GM21723 (cell line): ENCODE measurements at regions not wholly inside any gene's neighbourhood (a gene's known extent, or its start where the extent isn't known, plus 50 kb on each side); places are given as distances from the start of the nearest gene placed in this dataset.

ENCODE experiments used
- ATAC-seq: cut with Tn5 transposase; IDR thresholded peaks from one replicate; pipeline ENCODE4 v1.9.1; 2021; ENCODE audit warnings: mild to moderate bottlenecking, moderate library complexity; ENCODE audit not compliant: unreplicated experiment

- ATAC-seq = no peak
These were observed 144.1 kb upstream of the AJAP1 start for GRCh38 chr1:4510276-4510691.

DNA sequence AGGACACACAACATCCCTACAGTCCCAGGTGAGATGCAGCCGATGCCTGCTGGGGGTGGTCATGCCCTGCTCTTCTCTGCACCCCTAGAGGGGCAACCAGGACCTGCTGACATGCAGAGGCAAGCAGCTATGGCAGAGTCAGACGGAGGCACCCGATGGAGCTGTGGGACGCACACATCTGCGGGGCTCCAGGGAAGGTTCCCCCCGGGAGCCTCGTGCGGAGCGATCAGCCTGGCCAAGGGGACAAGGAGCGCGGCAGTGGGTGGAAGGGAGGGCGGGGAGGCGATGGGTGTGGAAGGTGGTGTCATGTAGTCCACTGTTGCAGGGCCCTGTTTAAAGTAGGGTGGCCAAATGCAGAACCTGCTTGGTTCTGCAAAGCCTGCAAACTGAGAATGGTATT is 143.0 kb upstream of the AJAP1 start:
- no peak for ATAC-seq

- no peak for ATAC-seq
These were observed 141.8 kb upstream of the AJAP1 start for GRCh38 chr1:4512636-4513035.

DNA sequence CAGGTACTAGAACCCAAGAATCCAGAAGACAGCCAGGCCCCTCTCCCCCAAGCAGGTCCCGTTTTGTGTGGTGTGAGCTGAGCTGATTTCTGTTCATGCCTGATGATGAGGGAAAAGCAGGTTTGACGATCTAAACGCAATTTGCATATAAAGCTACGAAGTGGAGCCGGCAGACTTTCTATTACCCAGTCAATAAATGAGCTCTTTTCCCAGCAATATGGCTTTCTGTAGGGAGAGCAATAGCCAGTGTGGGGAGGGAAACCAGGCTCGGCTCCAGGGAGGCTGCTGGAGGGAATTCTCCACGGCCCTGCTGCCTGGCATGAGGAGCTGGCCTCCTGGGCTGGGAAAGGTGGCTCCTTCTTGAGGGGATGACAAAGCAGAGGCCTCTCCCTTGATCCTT is 140.7 kb upstream of the AJAP1 start:
- ATAC-seq = no peak

GRCh38 chr1:4515727-4516289 is 138.6 kb upstream of the AJAP1 start:
- no peak for ATAC-seq

DNA sequence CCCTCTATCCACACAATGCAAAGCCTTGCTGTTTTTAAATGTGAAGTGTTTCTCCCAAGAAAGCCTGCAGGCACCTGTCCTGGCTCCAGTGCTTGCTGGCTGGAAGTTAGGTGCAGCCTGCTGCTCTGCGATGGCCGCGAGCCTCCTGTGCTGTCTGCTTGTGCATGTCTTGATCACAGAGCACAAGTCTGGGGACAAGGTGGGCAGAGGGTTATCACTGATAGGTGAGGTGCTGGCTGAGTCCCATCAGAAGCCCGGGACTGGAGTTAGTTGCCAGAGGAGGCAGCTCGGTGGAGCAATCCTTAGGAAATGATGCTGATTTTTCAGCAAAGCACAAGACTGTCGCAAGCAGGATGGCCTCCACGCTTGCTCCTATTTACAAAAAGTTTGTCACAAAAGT is 137.8 kb upstream of the AJAP1 start:
- no peak for ATAC-seq

GRCh38 chr1:4517186-4517954 is 137.0 kb upstream of the AJAP1 start:
- no peak for ATAC-seq

DNA sequence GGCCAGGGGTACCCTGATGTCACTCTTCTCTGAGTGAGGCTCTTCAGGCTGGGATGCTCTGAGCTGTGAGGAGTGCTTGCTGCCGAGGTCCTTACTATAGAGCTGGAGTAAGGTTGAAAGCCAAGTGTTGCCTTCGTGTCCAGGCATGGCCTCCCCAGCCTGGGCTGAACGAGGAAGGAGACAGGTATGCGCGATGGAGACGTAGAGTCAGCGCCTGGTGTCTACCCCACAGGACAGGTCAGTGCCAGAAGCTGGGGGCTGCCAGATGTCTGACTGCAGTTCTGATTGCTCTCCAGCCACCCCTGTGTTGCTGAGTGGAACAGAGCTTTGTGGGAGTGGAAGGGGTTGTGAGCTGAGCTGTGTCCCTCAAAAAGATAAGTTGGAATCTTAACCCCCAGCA is 135.8 kb upstream of the AJAP1 start:
- no peak for ATAC-seq

- no peak for ATAC-seq
These were observed 134.5 kb upstream of the AJAP1 start for GRCh38 chr1:4519954-4520353.

DNA sequence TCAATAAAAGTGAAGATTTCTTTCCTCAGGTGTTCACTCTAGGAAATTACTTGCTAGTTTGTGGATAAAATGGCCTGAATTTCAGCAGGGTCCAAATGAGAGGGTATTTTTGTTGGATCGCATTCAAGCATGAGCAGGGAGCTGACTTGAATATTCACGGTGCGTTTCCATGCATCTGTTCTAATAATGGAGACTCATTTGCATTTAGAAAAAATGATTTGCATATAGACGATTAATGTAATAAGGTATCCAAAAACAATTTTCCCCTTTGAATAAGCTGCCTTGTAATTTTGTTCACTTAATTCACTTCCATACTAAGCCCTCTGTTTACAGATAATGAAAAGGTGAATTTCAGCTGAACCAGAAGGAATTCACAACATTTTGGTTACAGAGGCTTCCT is 130.9 kb upstream of the AJAP1 start:
- no peak for ATAC-seq

DNA sequence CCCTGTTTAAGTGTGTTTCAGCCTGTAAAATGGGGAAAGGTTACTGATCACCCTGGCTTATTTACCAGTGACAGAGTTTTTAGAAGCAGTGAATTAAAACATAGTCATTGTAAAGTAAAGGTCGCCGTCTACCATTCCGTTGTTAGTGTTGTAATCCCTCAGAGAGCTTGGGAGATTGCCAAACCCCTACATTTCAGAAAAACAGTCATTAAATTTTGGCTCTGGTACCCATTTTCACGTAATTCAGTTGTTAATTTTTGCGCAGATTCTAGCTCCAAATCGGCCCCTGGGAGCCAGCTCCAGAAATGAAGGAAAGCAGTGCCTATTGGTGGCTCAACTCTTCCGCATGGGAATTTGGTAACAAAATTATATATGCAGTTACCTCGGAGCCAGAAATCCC is 127.7 kb upstream of the AJAP1 start:
- ATAC-seq = no peak

DNA sequence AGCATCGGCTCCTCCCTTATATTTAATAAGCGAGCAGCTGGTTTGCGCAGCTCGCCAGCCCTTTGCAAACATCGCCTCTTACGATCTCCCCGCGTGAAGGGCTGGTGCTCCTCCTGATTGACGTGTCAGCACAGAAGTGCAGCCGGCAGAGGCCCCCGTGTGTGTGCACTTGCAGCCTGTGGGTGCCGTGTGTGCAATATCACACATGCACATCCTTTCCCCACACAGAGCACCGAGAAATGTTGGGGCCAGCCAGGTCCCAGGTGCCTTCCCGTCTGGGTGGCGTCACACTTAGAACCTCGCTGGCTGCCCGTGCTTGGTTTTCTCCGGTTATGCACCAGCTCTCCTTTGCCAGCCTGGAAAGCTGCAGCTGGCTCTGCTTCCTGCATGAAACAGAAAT is 126.6 kb upstream of the AJAP1 start:
- ATAC-seq = no peak

DNA sequence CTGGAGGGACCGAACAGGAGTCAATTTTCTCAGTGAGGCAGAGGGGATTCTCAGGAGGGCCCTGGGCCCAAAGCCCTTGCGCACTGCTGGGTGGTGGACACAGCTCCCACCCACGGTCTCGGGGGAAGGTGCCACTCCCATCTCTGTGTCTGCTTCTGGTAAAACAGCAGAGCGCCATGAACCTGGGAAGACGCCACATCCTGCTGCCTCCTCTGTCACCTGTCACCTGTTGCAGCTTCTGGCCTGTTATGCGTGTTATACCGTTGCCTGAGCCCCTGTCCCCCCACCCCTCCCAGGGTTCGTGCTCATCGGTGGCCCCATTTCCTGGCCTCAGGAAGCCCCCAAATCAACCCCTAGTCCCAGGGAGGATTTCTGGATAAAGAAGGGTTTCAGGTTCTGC is 125.8 kb upstream of the AJAP1 start:
- ATAC-seq = no peak

- ATAC-seq = no peak
These were observed 124.8 kb upstream of the AJAP1 start for GRCh38 chr1:4529446-4530165.

DNA sequence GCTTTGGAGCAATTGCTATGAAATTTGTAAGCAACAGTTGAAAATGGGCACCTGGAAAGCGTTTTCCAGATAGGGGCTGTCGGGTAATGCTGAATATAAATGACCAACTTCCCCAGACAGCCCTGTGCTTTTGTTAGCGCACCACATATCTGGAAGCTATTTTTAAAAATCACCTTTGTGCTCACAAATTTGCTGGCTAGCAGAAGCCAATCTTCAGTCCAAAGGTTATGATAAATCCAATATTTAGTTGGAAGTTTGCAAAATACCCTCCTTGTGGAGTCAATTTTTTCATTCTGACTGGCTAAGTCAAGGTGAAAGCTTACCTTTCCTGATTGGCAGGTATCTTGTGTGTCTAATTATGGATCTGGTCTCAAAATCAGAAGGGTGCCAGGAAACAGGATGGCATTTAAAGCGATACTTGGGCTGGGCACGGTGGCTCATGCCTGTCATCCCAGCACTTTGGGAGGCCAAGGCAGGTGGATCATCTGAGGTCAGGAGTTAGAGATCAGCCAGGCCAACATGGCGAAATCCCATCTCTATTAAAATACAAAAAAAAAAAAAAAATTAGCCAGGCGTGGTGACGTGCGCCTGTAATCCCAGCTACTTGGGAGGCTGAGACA is 124.1 kb upstream of the AJAP1 start:
- no peak for ATAC-seq

GRCh38 chr1:4531842-4532241 is 122.6 kb upstream of the AJAP1 start:
- ATAC-seq = no peak

- ATAC-seq = no peak
These were observed 121.8 kb upstream of the AJAP1 start for GRCh38 chr1:4532656-4533055.

GRCh38 chr1:4546911-4547310 is 107.5 kb upstream of the AJAP1 start:
- ATAC-seq = no peak

DNA sequence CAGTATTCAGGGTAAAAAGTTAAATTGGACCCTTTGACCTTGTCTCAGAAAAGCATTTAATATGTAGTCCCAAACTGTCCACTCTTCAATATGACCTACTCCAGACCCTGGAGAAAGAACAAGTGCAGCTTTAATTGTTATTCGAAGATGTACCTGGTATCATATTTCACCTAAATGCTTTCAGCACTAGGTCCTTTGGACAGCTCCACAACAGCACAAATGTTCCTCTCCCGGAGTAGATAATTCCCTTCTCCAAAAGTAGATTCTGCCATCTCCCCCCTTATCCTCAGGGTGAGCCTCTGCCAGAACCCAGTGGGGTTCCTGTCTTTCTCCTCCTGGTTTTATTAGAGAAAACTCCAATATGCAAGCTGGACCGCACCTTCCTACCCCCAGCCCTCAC is 104.5 kb upstream of the AJAP1 start:
- ATAC-seq = no peak

DNA sequence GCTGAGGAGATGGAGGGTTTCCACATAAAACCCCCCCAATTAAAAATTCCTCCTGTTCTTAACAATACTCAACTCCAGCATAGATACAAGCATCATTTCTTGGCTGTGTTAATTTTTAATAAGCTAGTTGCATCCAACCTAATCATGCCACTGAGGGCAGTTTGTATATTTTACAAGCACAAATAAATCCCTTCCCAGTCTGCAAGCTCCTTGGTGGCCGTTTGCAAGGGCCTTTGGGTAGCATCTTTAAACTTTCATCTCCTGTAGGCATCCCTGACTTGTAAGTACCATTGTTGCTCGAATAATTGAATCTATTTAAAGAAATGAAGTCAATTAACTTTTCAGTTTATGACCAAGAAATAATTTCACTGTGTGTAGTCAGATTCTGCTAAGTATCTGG is 103.5 kb upstream of the AJAP1 start:
- ATAC-seq = no peak

DNA sequence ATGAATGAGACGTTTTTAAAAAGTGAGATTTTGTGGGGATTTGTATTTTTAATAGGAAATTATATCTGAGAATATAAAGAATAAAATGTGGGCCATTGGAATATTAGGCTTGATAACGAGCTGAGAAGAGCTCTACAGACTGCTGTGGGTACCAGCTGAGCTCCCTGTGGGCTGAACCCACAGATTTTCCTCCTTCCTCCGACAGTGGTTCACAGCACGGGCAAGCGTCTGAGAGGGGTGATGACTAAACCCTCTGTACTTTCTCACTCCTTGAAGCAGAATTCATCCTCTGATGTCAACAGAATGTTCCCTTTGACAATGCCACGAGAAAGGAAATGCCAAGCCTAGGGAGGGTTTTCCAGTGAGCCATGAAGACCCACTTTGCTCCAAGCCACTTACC is 102.7 kb upstream of the AJAP1 start:
- ATAC-seq = no peak

- ATAC-seq = no peak
These were observed 100.6 kb upstream of the AJAP1 start for GRCh38 chr1:4553761-4554160.
